ENCODE measurements at regions not wholly inside any gene's neighbourhood (a gene's known extent, or its start where the extent isn't known, plus 50 kb on each side); places are given as distances from the start of the nearest gene placed in this dataset.

DNA sequence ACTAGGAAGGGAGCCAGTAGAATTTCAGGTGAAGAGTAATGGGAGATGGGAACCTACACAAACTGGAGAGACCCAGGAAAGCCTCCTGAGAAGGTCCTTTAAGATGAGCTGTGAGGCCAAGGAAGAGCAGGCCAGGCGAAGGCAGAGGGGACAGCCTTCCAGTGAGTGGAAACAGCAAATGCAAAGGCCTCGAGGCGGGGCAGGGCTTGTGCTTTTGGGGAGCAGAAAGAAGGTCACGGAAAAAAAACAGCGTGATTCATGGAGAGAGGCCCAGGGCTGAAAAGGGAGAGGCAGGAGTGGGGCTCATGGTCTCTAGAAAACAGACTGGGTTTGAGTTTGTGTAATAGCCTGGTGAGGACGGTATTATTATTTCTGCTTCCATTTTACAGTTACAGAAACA, 386.5 kb upstream of the ASIC2 start:
- Mint-ChIP-seq H3K36me3 (ENCODE audit: insufficient read depth) (no peaks in the 10 kb centered on the region), H3K9me3 (no peaks in the 10 kb centered on the region), H3K4me3 (no peak overlapping the region), H3K27ac (ENCODE audit: low read depth) (no peak overlapping the region), H3K4me1 (no peaks in the 10 kb centered on the region), H3K27me3 (peaks cover 9% of the 10 kb centered on the region)
- ATAC-seq (replicated peaks; ENCODE audit: extremely low read depth, poor library complexity, severe bottlenecking) (no peak), DNase-seq (ENCODE audit: low spot score in 2 of 2) (no peak)

DNA sequence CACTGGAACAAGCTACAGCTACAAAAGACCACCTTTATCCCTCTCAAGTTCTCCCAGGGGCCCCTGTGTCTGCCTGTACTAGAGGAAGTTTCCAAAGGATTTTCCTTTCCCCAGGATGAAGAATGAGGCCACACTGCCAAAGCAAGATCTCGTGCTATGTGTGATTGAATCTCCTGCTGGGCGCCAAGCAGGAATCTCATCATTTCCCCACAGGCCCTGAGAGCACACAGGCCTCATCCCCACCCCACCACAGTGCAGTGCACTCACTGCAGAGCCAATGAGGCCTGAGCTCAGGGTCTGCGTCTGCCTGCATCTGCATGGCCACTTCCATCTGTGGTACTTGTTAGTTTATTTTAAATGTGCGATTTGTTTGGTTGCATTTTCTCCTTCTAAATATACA, 387.4 kb upstream of the ASIC2 start:
- H3K27me3 Mint-ChIP-seq = peaks cover 15% of the 10 kb centered on the region
- H3K36me3 Mint-ChIP-seq (ENCODE audit: insufficient read depth) = peaks cover 2% of the 10 kb centered on the region
- H3K4me3 Mint-ChIP-seq = no peak overlapping the region
- ATAC-seq (replicated peaks; ENCODE audit: extremely low read depth, poor library complexity, severe bottlenecking) (no peak), DNase-seq (ENCODE audit: low spot score in 2 of 2) (no peak)
- no peak overlapping the region for H3K27ac Mint-ChIP-seq (ENCODE audit: low read depth)
- H3K4me1 Mint-ChIP-seq = no peaks in the 10 kb centered on the region
- no peaks in the 10 kb centered on the region for H3K9me3 Mint-ChIP-seq

DNA sequence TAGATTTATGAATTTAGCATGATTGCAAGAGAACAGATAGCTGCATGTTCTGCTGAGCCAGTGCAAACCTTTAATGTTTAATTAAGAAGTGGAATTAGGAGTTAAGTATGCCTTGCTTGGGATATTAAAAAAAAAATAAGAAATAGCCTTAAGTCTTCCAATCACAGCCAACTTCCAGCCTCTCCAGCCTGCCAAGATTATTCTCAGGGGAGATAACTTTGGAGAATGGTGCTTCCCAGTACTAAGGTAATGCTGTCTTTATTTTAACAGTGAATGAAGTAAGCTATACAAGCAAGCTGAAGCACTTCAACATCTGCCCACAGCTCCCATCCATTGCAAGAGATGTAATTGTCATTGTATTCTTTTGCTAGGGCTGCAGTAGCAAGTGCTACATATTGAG, 389.5 kb upstream of the ASIC2 start:
- Mint-ChIP-seq H3K27ac (ENCODE audit: low read depth) (no peak overlapping the region), H3K4me3 (no peak overlapping the region), H3K36me3 (ENCODE audit: insufficient read depth) (peaks cover 2% of the 10 kb centered on the region), H3K27me3 (peaks cover 21% of the 10 kb centered on the region), H3K4me1 (no peaks in the 10 kb centered on the region), H3K9me3 (no peaks in the 10 kb centered on the region)
- ATAC-seq (replicated peaks; ENCODE audit: extremely low read depth, poor library complexity, severe bottlenecking) (no peak), DNase-seq (ENCODE audit: low spot score in 2 of 2) (no peak)

DNA sequence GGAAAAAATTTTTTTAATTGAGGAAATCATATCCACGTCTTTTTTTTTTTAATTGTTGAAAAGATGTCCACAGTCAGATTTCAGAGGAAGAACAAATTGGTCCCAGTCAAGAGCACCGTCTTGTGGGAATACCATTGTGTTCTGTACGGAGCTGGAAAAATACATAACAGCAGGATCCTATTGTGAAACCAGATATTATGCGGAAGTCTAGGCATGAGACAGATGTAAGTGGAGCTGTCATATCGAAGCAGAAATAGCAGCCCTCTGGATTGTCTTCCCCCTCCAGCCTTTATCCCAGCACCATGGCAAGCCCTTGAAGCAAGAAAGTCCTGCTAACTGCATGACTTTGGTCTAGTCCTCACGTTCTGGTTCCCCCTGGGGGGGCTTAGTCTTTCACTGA, 391.6 kb upstream of the ASIC2 start:
- Mint-ChIP-seq H3K4me1 (no peaks in the 10 kb centered on the region), H3K27me3 (peaks cover 37% of the 10 kb centered on the region), H3K9me3 (no peaks in the 10 kb centered on the region), H3K36me3 (ENCODE audit: insufficient read depth) (peaks cover 2% of the 10 kb centered on the region), H3K27ac (ENCODE audit: low read depth) (no peak overlapping the region), H3K4me3 (no peak overlapping the region)
- DNase-seq (ENCODE audit: low spot score in 2 of 2) (no peak), ATAC-seq (replicated peaks; ENCODE audit: extremely low read depth, poor library complexity, severe bottlenecking) (no peak)

DNA sequence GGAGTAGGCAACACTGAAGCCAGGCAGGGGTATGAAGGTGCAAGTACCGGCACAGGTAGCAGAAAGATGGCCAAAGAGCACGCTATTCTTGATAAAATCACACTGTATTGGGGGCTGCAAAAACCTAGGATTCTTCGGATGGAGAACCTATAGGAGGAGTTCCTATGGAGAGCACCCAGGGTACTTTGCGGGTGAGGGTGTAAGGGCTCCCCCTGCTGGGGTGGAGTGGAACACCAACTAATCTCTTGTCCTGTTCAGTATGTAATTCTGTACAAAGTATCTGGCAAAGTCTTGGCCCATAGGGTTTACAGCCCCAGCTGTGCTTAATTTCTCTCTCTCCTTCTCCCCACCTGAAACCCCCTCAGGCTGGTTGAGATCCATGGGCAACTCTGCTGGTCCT, 393.1 kb upstream of the ASIC2 start:
- DNase-seq (ENCODE audit: low spot score in 2 of 2) (no peak), ATAC-seq (replicated peaks; ENCODE audit: extremely low read depth, poor library complexity, severe bottlenecking) (no peak)
- Mint-ChIP-seq H3K36me3 (ENCODE audit: insufficient read depth) (peaks cover 2% of the 10 kb centered on the region), H3K27ac (ENCODE audit: low read depth) (no peak overlapping the region), H3K9me3 (no peaks in the 10 kb centered on the region), H3K27me3 (peaks cover 38% of the 10 kb centered on the region), H3K4me1 (no peaks in the 10 kb centered on the region), H3K4me3 (no peak overlapping the region)

DNA sequence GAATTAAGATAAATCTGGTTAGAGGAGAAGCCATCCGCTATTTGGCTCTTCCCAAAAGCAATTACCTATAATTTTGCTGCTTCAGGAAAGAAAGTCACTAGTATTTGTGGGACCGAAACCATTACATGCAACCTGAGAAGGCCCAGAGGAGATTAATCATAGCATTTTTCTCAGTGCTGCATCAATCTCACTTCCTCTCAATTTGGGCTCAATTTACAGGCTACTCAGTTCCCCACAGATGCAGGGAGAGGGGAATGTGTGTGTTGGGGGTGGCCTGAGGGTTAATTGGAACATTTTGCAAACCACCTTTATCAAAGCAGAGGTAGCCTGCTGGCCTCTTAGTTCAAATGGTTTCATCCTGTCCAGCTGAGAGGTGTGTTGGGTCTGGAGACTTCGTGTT, 394.7 kb upstream of the ASIC2 start:
- DNase-seq (ENCODE audit: low spot score in 2 of 2) (no peak), ATAC-seq (replicated peaks; ENCODE audit: extremely low read depth, poor library complexity, severe bottlenecking) (no peak)
- Mint-ChIP-seq H3K27me3 (peaks cover 29% of the 10 kb centered on the region), H3K27ac (ENCODE audit: low read depth) (no peak overlapping the region), H3K4me3 (no peak overlapping the region), H3K36me3 (ENCODE audit: insufficient read depth) (peaks cover 2% of the 10 kb centered on the region), H3K4me1 (no peaks in the 10 kb centered on the region), H3K9me3 (no peaks in the 10 kb centered on the region)

DNA sequence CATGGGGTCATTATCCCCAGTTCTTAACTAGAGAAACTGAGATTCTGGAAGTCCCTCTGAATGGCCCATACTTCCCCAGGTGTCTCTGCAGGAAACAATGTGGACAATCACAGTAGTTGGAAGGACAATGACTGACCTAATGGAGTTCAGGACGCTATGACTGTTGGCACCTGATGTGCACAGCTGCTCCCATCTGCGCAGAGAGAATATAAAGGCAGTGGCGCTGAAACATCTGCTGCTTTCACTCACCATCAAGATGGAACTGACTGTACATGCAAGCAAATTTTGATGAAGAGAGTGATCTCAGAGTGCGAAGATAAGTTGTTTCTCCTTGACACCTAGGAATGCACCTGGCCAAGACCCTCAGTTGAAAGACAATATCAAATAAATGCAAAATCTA, 395.7 kb upstream of the ASIC2 start:
- H3K27me3 Mint-ChIP-seq = peaks cover 32% of the 10 kb centered on the region
- no peaks in the 10 kb centered on the region for H3K9me3 Mint-ChIP-seq
- ATAC-seq (replicated peaks; ENCODE audit: extremely low read depth, poor library complexity, severe bottlenecking) = no peak
- H3K36me3 Mint-ChIP-seq (ENCODE audit: insufficient read depth) = peaks cover 2% of the 10 kb centered on the region
- no peaks in the 10 kb centered on the region for H3K4me1 Mint-ChIP-seq
- no peak overlapping the region for H3K4me3 Mint-ChIP-seq
- H3K27ac Mint-ChIP-seq (ENCODE audit: low read depth) = no peak overlapping the region
- DNase-seq (ENCODE audit: low spot score in 2 of 2) = no peak

DNA sequence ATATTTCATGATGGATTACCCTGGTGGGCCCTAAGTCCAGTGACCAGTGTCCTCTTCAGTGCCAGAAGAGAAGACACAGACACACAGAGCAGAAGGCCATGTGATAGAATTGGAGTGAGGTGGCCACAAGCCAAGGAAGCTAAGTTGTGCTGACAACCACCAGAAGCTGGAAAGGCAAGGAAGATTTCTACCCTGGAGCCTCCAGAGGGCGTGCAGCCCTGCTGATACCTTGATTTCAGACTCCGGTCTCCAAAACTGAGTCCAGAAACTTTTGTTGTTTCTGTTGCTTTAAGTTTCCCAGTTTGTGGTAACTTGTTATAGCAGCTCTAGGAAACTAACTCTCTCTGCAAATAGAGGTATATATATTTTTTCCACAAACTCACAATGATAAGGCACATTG, 396.6 kb upstream of the ASIC2 start:
- no peak for ATAC-seq (replicated peaks; ENCODE audit: extremely low read depth, poor library complexity, severe bottlenecking)

DNA sequence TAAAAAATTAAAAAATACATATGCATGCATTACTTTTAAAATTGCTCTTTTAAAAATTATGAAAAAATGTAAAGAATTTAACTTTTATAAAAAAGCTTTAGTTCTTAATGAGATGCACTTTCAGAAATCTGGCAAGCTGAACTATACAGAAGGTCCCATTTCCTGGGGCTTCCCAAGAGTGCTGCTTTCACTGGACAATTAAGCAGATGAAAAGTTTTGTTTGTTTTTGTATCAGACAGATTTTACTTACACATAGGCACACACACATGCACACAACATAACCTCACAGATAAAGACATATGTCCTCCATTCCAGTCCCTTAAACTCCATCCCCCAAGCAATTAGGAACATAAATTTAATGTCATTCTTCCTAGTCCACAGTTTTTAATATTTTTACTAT, 402.3 kb upstream of the ASIC2 start:
- no peak for DNase-seq (ENCODE audit: low spot score in 2 of 2)
- ATAC-seq (replicated peaks; ENCODE audit: extremely low read depth, poor library complexity, severe bottlenecking) = no peak
- Mint-ChIP-seq H3K4me3 (no peak overlapping the region), H3K4me1 (no peaks in the 10 kb centered on the region), H3K36me3 (ENCODE audit: insufficient read depth) (peaks cover 2% of the 10 kb centered on the region), H3K9me3 (no peaks in the 10 kb centered on the region), H3K27me3 (peaks cover 53% of the 10 kb centered on the region), H3K27ac (ENCODE audit: low read depth) (no peak overlapping the region)

More for the DNA sequence above, 396.6 kb upstream of the ASIC2 start:
- peaks cover 41% of the 10 kb centered on the region for H3K27me3 Mint-ChIP-seq
- no peaks in the 10 kb centered on the region for H3K9me3 Mint-ChIP-seq
- peaks cover 2% of the 10 kb centered on the region for H3K36me3 Mint-ChIP-seq (ENCODE audit: insufficient read depth)
- DNase-seq (ENCODE audit: low spot score in 2 of 2) = no peak
- H3K4me1 Mint-ChIP-seq = no peaks in the 10 kb centered on the region
- no peak overlapping the region for H3K27ac Mint-ChIP-seq (ENCODE audit: low read depth)
- no peak overlapping the region for H3K4me3 Mint-ChIP-seq

DNA sequence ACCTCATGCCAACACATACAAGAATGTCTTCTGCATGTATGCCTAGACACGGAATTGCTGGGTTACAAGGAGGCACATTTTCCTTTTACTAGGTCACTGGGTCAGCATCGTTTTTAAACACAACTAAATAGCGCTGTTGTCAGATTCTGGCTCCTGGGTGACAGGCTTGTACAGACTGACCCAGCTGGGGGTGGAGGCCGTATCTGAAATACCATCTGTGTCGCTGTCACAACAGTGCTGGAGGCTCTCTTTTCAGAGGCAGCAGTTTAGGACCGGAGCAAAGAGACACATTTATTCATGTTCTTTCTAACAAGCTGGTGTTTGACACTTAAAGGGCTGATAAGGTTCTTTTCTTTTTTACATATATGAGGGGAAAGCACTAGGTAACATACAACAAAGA, 403.0 kb upstream of the ASIC2 start:
- ATAC-seq (replicated peaks; ENCODE audit: extremely low read depth, poor library complexity, severe bottlenecking) = no peak
- DNase-seq (ENCODE audit: low spot score in 2 of 2) = no peak
- H3K27ac Mint-ChIP-seq (ENCODE audit: low read depth) = no peak overlapping the region
- H3K4me1 Mint-ChIP-seq = no peaks in the 10 kb centered on the region
- H3K27me3 Mint-ChIP-seq = peaks cover 58% of the 10 kb centered on the region
- no peaks in the 10 kb centered on the region for H3K9me3 Mint-ChIP-seq
- peaks cover 2% of the 10 kb centered on the region for H3K36me3 Mint-ChIP-seq (ENCODE audit: insufficient read depth)
- H3K4me3 Mint-ChIP-seq = no peak overlapping the region

DNA sequence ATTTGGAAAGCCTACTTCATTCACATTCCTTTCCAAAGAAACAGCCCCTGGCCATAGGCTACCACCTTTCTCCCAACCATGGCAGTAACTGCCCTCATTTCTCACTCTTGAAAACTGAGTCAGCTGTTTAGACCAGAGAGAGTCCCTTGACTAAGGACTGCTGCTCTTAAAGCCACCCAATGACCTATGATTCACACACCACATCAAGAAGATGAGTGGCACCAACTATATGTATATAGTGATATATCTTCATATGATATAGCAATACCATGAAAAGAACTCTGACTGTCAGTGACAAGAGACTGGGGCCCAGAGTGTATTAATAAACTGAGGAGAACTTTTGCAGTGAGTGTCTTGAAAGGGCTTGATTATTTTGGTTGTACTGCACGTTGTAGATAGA, 404.5 kb upstream of the ASIC2 start:
- Mint-ChIP-seq H3K9me3 (no peaks in the 10 kb centered on the region), H3K27ac (ENCODE audit: low read depth) (no peak overlapping the region), H3K27me3 (peaks cover 61% of the 10 kb centered on the region), H3K36me3 (ENCODE audit: insufficient read depth) (peaks cover 2% of the 10 kb centered on the region), H3K4me1 (no peaks in the 10 kb centered on the region), H3K4me3 (no peak overlapping the region)
- ATAC-seq (replicated peaks; ENCODE audit: extremely low read depth, poor library complexity, severe bottlenecking) (no peak), DNase-seq (ENCODE audit: low spot score in 2 of 2) (no peak)

DNA sequence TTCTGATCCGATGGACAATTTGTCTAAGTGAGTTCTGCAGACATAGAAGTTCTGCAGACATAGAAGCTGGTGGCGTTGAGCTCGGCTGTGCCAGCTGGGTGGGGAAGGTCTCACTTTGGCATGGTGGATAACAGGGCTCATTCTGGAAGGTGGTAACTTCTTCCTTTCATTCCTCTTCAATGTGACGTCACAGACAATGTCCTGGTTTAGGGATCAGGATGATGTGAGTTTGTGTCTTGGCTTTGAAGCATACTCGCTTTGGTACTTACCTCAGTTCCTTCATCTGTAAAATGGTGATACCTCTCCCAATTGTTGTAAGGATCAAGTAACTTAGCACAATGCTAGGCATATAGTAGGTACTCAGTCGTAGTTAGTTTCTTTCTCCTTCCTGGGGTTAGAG, 408.8 kb upstream of the ASIC2 start:
- H3K27ac Mint-ChIP-seq (ENCODE audit: low read depth) = no peak overlapping the region
- H3K4me3 Mint-ChIP-seq = no peak overlapping the region
- peaks cover 51% of the 10 kb centered on the region for H3K27me3 Mint-ChIP-seq
- H3K4me1 Mint-ChIP-seq = no peaks in the 10 kb centered on the region
- no peaks in the 10 kb centered on the region for H3K36me3 Mint-ChIP-seq (ENCODE audit: insufficient read depth)
- ATAC-seq (replicated peaks; ENCODE audit: extremely low read depth, poor library complexity, severe bottlenecking) (no peak), DNase-seq (ENCODE audit: low spot score in 2 of 2) (no peak)
- H3K9me3 Mint-ChIP-seq = no peaks in the 10 kb centered on the region

DNA sequence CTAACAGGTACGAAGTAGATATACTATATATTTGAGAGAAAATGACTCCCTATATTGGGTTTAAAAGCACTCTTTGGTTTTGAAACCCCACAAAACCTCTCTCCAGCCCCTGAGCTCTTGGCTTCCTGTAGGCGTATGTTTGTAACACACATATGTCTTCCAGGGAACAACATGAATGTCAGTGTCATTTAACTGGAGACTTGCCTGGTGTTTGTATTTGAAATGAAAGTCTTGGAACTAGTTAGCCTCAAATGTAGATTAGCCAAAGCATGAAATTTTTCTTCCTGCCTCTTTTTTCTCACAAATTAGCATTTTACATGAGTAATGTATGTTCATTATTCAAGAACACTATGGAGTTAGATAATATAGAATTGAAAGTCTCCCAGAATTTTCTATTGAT, 411.8 kb upstream of the ASIC2 start:
- DNase-seq (ENCODE audit: low spot score in 2 of 2) = no peak
- Mint-ChIP-seq H3K27ac (ENCODE audit: low read depth) (no peak overlapping the region), H3K36me3 (ENCODE audit: insufficient read depth) (no peaks in the 10 kb centered on the region)

DNA sequence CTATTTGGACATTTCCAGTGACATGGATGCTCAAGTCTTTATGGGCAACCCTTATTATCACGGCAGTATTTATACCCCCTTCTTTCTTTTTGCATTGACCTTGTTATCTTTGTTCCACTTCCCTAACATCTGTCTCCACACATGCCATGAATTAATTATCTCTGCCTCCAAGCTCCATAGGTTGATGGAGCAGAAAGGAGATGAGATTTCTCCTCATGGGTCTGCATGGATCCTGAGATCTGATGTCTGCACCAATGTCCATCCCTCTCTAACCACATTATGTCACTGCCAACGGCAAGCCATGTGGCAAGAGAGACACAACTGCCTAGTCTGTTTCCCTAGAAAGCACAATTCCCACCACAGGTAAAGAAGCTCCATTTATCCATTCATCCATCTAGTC, 416.8 kb upstream of the ASIC2 start:
- no peak overlapping the region for H3K4me3 Mint-ChIP-seq
- no peak overlapping the region for H3K27ac Mint-ChIP-seq (ENCODE audit: low read depth)
- ATAC-seq (replicated peaks; ENCODE audit: extremely low read depth, poor library complexity, severe bottlenecking) = no peak
- H3K4me1 Mint-ChIP-seq = no peaks in the 10 kb centered on the region
- peaks cover 53% of the 10 kb centered on the region for H3K27me3 Mint-ChIP-seq
- no peaks in the 10 kb centered on the region for H3K9me3 Mint-ChIP-seq
- no peak for DNase-seq (ENCODE audit: low spot score in 2 of 2)
- H3K36me3 Mint-ChIP-seq (ENCODE audit: insufficient read depth) = no peaks in the 10 kb centered on the region

More for the DNA sequence above, 411.8 kb upstream of the ASIC2 start:
- Mint-ChIP-seq H3K4me1 (no peaks in the 10 kb centered on the region), H3K4me3 (no peak overlapping the region), H3K9me3 (no peaks in the 10 kb centered on the region), H3K27me3 (peaks cover 58% of the 10 kb centered on the region)
- ATAC-seq (replicated peaks; ENCODE audit: extremely low read depth, poor library complexity, severe bottlenecking) = no peak
